ENCODE measurements at regions not wholly inside any gene's neighbourhood (a gene's known extent, or its start where the extent isn't known, plus 50 kb on each side); places are given as distances from the start of the nearest gene placed in this dataset.

DNA sequence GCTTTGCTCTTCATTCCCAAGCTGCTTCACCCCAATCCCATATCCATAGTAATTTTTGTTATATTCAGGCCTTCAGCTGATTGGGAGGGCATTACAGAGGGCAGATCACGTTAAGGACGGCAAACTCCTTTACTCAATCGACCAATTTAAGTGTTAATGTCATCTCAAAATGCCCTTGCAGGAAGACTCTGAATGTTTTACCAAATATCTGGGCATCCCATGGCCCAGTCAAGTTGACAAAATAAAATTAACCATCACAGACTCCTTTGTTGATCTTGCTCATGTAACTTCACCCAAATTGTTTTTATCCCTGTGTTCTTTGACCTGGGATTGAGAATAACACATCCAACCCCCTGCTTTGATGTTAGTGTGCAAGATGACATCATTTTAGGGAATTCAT lies 1018.3 kb upstream of the LCORL start:
- intact Hi-C loops (cut with DNase I; ENCODE audit: low total_unique reads) (no loop called here), in situ Hi-C loops (cut with MboI; ENCODE audit: low sequenced_read_pairs in 4 of 4) (no loop called here)
- Histone ChIP-seq H3K36me3 (no peaks in the 10 kb centered on the region), H3K4me1 (no peaks in the 10 kb centered on the region), H3K27me3 (no peaks in the 10 kb centered on the region), H3K27ac (no peak overlapping the region), H3K9me3 (no peaks in the 10 kb centered on the region), H3K4me3 (no peak overlapping the region)
- ATAC-seq = no peak
- DNase-seq = no peak
- TF ChIP-seq POLR2A (IDR thresholded peaks at IDR 0.05) (no peak), CTCF (IDR thresholded peaks at IDR 0.05 in 4 of 5, conservative IDR thresholded peaks at IDR 0.05 in 1 of 5) (no peak)

- TF ChIP-seq POLR2A (IDR thresholded peaks at IDR 0.05) = no peak
- intact Hi-C loops (cut with DNase I; ENCODE audit: low total_unique reads) (no loop called here), in situ Hi-C loops (cut with MboI; ENCODE audit: low sequenced_read_pairs in 4 of 4) (no loop called here)
- no peak overlapping the region for H3K27ac ChIP-seq
- no peak overlapping the region for H3K4me3 ChIP-seq
- ATAC-seq = no peak
- DNase-seq = no peak
- no peaks in the 10 kb centered on the region for H3K4me1 ChIP-seq
- H3K27me3 ChIP-seq = no peaks in the 10 kb centered on the region
- no peaks in the 10 kb centered on the region for H3K9me3 ChIP-seq
- H3K36me3 ChIP-seq = no peaks in the 10 kb centered on the region
Measured at GRCh38 chr4:19038231-19038630, 1016.7 kb upstream of the LCORL start.

- no peaks in the 10 kb centered on the region for H3K36me3 ChIP-seq
- no peak for ATAC-seq
- no peak overlapping the region for H3K4me3 ChIP-seq
- H3K4me1 ChIP-seq = no peaks in the 10 kb centered on the region
- no peak overlapping the region for H3K27ac ChIP-seq
- H3K27me3 ChIP-seq = no peaks in the 10 kb centered on the region
- H3K9me3 ChIP-seq = no peaks in the 10 kb centered on the region
- no peak for DNase-seq
- in situ Hi-C loops (cut with MboI; ENCODE audit: low sequenced_read_pairs in 4 of 4) = no loop called here
- intact Hi-C loops (cut with DNase I; ENCODE audit: low total_unique reads) = no loop called here
- TF ChIP-seq POLR2A (IDR thresholded peaks at IDR 0.05) = no peak
- no peak for TF ChIP-seq CTCF (IDR thresholded peaks at IDR 0.05 in 4 of 5, conservative IDR thresholded peaks at IDR 0.05 in 1 of 5)
Measured at GRCh38 chr4:19033816-19034733, 1012.5 kb upstream of the LCORL start.

DNA sequence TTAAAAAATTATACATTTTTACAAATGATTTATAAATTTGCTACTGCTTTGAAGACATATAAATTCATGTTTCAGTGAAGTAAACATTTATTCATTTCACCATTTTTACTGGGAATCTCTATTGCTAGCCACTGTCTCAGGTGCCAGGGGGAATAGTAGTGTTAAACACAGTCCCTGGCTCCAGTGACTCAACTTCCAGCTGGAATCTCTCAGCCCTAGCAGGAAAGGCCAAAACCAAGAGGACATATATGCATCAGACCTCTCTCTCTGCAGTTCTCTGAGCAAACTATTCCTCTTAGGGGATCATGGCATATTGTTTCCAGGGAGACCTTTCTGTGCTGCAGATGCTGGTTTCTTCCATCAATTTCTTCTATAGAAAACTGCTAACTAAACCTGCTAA lies 1009.0 kb upstream of the LCORL start:
- no peak overlapping the region for H3K4me3 ChIP-seq
- TF ChIP-seq CTCF (IDR thresholded peaks at IDR 0.05 in 4 of 5, conservative IDR thresholded peaks at IDR 0.05 in 1 of 5) = no peak
- no peak for TF ChIP-seq POLR2A (IDR thresholded peaks at IDR 0.05)
- H3K27ac ChIP-seq = no peak overlapping the region
- intact Hi-C loops (cut with DNase I; ENCODE audit: low total_unique reads) = no loop called here
- H3K4me1 ChIP-seq = no peaks in the 10 kb centered on the region
- H3K9me3 ChIP-seq = no peaks in the 10 kb centered on the region
- H3K36me3 ChIP-seq = no peaks in the 10 kb centered on the region
- DNase-seq = no peak
- in situ Hi-C loops (cut with MboI; ENCODE audit: low sequenced_read_pairs in 4 of 4) = no loop called here
- no peaks in the 10 kb centered on the region for H3K27me3 ChIP-seq
- ATAC-seq = no peak

- ATAC-seq (no peak), DNase-seq (no peak)
- in situ Hi-C loops (cut with MboI; ENCODE audit: low sequenced_read_pairs in 4 of 4) (no loop called here), intact Hi-C loops (cut with DNase I; ENCODE audit: low total_unique reads) (no loop called here)
- Histone ChIP-seq H3K9me3 (no peaks in the 10 kb centered on the region), H3K36me3 (no peaks in the 10 kb centered on the region), H3K4me3 (no peak overlapping the region), H3K27ac (no peak overlapping the region), H3K4me1 (no peaks in the 10 kb centered on the region), H3K27me3 (no peaks in the 10 kb centered on the region)
- no peak for TF ChIP-seq CTCF (IDR thresholded peaks at IDR 0.05 in 4 of 5, conservative IDR thresholded peaks at IDR 0.05 in 1 of 5)
- TF ChIP-seq POLR2A (IDR thresholded peaks at IDR 0.05) = no peak
Measured at GRCh38 chr4:19030048-19030447, 1008.5 kb upstream of the LCORL start.

Data from gastrocnemius medialis (tissue), 4 donors.